ENCODE measurements at regions not wholly inside any gene's neighbourhood (a gene's known extent, or its start where the extent isn't known, plus 50 kb on each side); places are given as distances from the start of the nearest gene placed in this dataset.

GRCh38 chr6:7675353-7675945 lies 50.5 kb upstream of the BMP6 start:
- Histone ChIP-seq H3K9me3 (ENCODE audit: control insufficient read depth, low read depth, low read length) (no peaks in the 10 kb centered on the region), H3K27ac (ENCODE audit: insufficient read length, low read depth, low read length) (no peak overlapping the region), H3K4ac (ENCODE audit: low read depth, low read length) (no peak overlapping the region), H4K5ac (ENCODE audit: insufficient read length, low read depth, low read length) (no peak overlapping the region), H4K20me1 (ENCODE audit: control insufficient read depth, insufficient read depth, insufficient read length) (no peaks in the 10 kb centered on the region), H3K23me2 (ENCODE audit: insufficient read length, low read depth, low read length, poor library complexity, severe bottlenecking) (no peaks in the 10 kb centered on the region), H2BK12ac (ENCODE audit: insufficient read length, low read depth, low read length) (no peak overlapping the region), H3K18ac (ENCODE audit: insufficient read length, low read depth, low read length) (no peak overlapping the region), H2BK120ac (ENCODE audit: low read depth, low read length, poor library complexity, severe bottlenecking) (no peak overlapping the region), H3K27me3 (ENCODE audit: insufficient read depth, low read length) (no peaks in the 10 kb centered on the region), H2AFZ (ENCODE audit: low read length) (no peak overlapping the region), H2BK15ac (ENCODE audit: low read depth, low read length) (no peak overlapping the region), H3K23ac (ENCODE audit: insufficient read length, low read depth, low read length) (no peak overlapping the region), H2AK5ac (ENCODE audit: insufficient read length, low read length) (no peak overlapping the region), H3K4me2 (ENCODE audit: insufficient read depth, insufficient read length, low read length) (no peak overlapping the region), H3K4me1 (ENCODE audit: insufficient read depth, low read length) (peaks cover 7% of the 10 kb centered on the region; the same call in 1 of the 2 replicates), H2BK20ac (ENCODE audit: low read depth, low read length, poor library complexity, severe bottlenecking) (no peak overlapping the region), H4K8ac (replicated peaks; ENCODE audit: insufficient read length, low read depth, low read length) (no peak overlapping the region), H3T11ph (ENCODE audit: low read length) (no peak overlapping the region), H3K14ac (ENCODE audit: insufficient read depth, low read length) (no peak overlapping the region), H3K9ac (ENCODE audit: extremely low read depth, insufficient read length, low read length) (no peak overlapping the region), H2BK5ac (ENCODE audit: insufficient read length, low read length) (no peak overlapping the region), H3K79me2 (ENCODE audit: insufficient read depth, low read length) (no peaks in the 10 kb centered on the region), H3K79me1 (ENCODE audit: insufficient read depth, low read depth, low read length, poor library complexity, severe bottlenecking) (no peaks in the 10 kb centered on the region), H4K91ac (ENCODE audit: insufficient read length, low read depth, low read length) (no peak overlapping the region), H3K56ac (ENCODE audit: insufficient read length, low read depth, low read length) (no peak overlapping the region)
- TF ChIP-seq, protein P1, sequence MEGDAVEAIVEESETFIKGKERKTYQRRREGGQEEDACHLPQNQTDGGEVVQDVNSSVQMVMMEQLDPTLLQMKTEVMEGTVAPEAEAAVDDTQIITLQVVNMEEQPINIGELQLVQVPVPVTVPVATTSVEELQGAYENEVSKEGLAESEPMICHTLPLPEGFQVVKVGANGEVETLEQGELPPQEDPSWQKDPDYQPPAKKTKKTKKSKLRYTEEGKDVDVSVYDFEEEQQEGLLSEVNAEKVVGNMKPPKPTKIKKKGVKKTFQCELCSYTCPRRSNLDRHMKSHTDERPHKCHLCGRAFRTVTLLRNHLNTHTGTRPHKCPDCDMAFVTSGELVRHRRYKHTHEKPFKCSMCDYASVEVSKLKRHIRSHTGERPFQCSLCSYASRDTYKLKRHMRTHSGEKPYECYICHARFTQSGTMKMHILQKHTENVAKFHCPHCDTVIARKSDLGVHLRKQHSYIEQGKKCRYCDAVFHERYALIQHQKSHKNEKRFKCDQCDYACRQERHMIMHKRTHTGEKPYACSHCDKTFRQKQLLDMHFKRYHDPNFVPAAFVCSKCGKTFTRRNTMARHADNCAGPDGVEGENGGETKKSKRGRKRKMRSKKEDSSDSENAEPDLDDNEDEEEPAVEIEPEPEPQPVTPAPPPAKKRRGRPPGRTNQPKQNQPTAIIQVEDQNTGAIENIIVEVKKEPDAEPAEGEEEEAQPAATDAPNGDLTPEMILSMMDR (conservative IDR thresholded peaks at IDR 0.05) = no peak
- Mint-ChIP-seq H3K27me3 (ENCODE audit: low read depth) (peaks cover 16% of the 10 kb centered on the region), H3K36me3 (ENCODE audit: insufficient read depth in 1 of 3, low read depth in 3 of 3) (no peaks in the 10 kb centered on the region), H3K4me3 (no peak overlapping the region), H3K27ac (no peak overlapping the region), H3K9me3 (no peaks in the 10 kb centered on the region), H3K4me1 (peaks cover 20 to 24% of the 10 kb centered on the region in 2 experiments)
- no peak for DNase-seq
- WGBS (ENCODE audit: extremely low coverage, insufficient read length, low lambda C conversion rate) = no CpG with 5 or more reads among the region's 10 CpGs

All from H9 (cell line).